Lower lobe of right lung (tissue), 2 donors: ENCODE measurements at regions not wholly inside any gene's neighbourhood (a gene's known extent, or its start where the extent isn't known, plus 50 kb on each side); places are given as distances from the start of the nearest gene placed in this dataset.

ENCODE experiments used
- ATAC-seq, 2 donors: fragments of 200-7000 bp; cut with Tn5 transposase; one replicate each; pipeline ENCODE4 v1.9.1; 2020 to 2022; ENCODE audit warnings: mild to moderate bottlenecking in 2 of 2, moderate library complexity in 2 of 2
- DNase-seq: peaks from one replicate; pipeline ENCODE4 v3.0.0-alpha.2; 2020
- H3K27ac ChIP-seq: fragments of 200-600 bp; one replicate; pipeline ENCODE4 v1.8.0; 2022
- H3K27me3 ChIP-seq: fragments of 200-600 bp; one replicate; pipeline ENCODE4 v1.8.0; 2022; ENCODE audit warnings: low read depth
- H3K36me3 ChIP-seq: fragments of 200-600 bp; one replicate; pipeline ENCODE4 v1.8.0; 2022; ENCODE audit warnings: mild to moderate bottlenecking
- H3K4me1 ChIP-seq: fragments of 200-600 bp; one replicate; pipeline ENCODE4 v1.8.0; 2022
- H3K4me3 ChIP-seq: fragments of 200-600 bp; one replicate; pipeline ENCODE4 v1.8.0; 2022; ENCODE audit warnings: mild to moderate bottlenecking
- H3K9me3 ChIP-seq: fragments of 200-600 bp; one replicate; pipeline ENCODE4 v1.8.0; 2022
- intact Hi-C: fragments of 100-400 bp; cut with DNase I; formaldehyde crosslinking; loops from one replicate; pipeline ENCODE4 v1.11.0; 2022
- TF ChIP-seq, protein P1 (sequence below): fragments of 200-600 bp; IDR thresholded peaks from one replicate; pipeline ENCODE4 v1.8.0; 2022; ENCODE audit warnings: antibody characterized with exemption, mild to moderate bottlenecking
- donor health status: DM: no; HTN: yes; CAD: no; lungs with severe emphysema.

- peak; percentile 89 to 93 for ATAC-seq
- peaks cover 49% of the 10 kb centered on the region for H3K27me3 ChIP-seq
Observed at GRCh38 chr2:16507655-16508489, 157.8 kb downstream of the CYRIA start.

GRCh38 chr2:16506366-16506765 is 159.3 kb downstream of the CYRIA start:
- Histone ChIP-seq H3K36me3 (no peaks in the 10 kb centered on the region), H3K4me3 (no peak overlapping the region), H3K9me3 (no peaks in the 10 kb centered on the region), H3K27me3 (peaks cover 41% of the 10 kb centered on the region), H3K27ac (no peak overlapping the region), H3K4me1 (peaks cover 4% of the 10 kb centered on the region)
- ATAC-seq (no peak), DNase-seq (no peak)
- intact Hi-C loops: no loop called here
- TF ChIP-seq, protein P1, sequence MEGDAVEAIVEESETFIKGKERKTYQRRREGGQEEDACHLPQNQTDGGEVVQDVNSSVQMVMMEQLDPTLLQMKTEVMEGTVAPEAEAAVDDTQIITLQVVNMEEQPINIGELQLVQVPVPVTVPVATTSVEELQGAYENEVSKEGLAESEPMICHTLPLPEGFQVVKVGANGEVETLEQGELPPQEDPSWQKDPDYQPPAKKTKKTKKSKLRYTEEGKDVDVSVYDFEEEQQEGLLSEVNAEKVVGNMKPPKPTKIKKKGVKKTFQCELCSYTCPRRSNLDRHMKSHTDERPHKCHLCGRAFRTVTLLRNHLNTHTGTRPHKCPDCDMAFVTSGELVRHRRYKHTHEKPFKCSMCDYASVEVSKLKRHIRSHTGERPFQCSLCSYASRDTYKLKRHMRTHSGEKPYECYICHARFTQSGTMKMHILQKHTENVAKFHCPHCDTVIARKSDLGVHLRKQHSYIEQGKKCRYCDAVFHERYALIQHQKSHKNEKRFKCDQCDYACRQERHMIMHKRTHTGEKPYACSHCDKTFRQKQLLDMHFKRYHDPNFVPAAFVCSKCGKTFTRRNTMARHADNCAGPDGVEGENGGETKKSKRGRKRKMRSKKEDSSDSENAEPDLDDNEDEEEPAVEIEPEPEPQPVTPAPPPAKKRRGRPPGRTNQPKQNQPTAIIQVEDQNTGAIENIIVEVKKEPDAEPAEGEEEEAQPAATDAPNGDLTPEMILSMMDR: no peak

More at GRCh38 chr2:16507655-16508489, 157.8 kb downstream of the CYRIA start:
- Histone ChIP-seq H3K4me1 (peaks cover 4% of the 10 kb centered on the region), H3K9me3 (no peaks in the 10 kb centered on the region), H3K27ac (no peak overlapping the region), H3K4me3 (peak overlapping the region; percentile 46), H3K36me3 (no peaks in the 10 kb centered on the region)
- intact Hi-C loops: no loop called here
- TF ChIP-seq, protein P1: peak; percentile 63
- peak; percentile 57 for DNase-seq

DNA sequence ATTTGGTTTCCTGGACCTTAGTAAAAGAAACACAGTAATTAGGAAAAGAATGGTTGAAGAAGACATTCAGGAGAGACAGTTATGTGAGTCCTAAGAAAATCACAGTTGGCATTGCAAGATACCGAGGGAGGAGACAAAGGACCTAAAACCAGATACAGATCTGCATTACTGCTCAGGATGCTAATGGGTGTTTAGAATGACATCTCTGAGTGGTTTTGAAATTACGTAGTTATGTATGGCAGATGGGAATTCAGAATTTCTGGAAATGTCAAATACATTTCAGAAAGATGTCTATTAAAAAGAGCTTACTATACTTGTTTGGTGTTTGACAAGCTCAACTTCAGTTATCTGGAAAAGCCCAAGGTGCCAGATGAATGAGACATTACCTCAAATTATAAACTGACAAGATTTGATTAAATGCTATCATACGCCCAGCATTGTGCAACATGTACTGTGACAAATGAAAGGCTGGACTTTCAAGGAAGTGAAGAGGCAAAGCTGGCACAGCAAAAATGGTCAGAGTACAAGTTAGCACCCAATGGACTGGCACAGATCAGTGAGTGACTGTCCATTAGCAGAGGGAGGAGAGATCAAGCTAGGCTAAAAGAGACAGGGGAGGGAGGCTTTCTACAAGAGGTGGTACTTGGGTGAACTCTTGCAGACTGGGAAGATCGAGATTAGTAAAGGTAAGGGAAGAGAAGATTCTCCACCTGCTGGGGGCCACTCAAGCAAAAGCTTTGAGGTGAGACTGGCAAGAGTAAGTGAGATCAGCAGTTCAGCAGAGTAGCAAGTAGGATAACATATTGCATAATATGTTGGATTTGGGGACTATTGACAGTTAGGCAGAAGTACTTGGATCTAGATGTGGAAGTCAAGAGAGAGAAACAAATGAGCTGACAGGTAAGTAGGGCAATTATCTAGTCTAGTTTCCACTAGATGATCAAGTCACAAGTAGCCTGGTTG is 168.9 kb downstream of the CYRIA start:
- DNase-seq (no peak), ATAC-seq (no peak)
- no peaks in the 10 kb centered on the region for H3K36me3 ChIP-seq
- H3K27ac ChIP-seq: no peak overlapping the region
- H3K4me1 ChIP-seq: no peaks in the 10 kb centered on the region
- no peaks in the 10 kb centered on the region for H3K9me3 ChIP-seq
- H3K4me3 ChIP-seq: no peak overlapping the region
- intact Hi-C loops: no loop called here
- no peaks in the 10 kb centered on the region for H3K27me3 ChIP-seq
- TF ChIP-seq, protein P1: no peak

DNA sequence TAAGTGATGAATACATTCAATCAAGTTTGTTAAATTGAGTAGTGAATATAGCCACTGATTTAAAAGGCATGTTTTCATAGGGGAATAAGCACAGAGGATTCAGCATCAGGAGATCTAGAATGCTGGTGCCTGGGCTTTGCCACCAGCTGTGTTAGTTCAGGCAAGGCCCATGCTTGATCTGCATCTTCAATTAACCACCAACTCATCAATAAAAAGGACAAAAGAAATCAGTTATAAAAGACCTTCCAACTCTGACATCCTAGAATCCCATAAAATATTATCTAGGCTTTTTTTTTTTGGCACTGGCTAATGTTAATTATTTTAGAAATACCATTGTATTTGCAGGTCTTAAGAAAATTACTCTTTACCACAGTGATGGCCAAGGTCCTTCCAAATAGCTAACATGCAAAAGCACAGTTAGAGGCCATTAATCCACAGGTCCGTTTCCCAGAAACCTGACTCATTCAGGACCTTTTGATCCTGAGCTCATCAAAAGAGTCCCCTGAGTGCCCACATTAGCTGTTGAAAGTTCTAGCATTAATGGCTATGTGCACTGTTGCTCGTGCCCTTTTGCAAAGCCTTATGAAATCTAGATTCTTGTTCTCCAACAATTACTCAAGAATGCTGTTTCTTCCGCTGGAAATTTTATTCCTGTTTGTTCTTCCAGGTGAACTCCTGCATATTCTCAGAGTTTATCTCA is 170.0 kb downstream of the CYRIA start:
- TF ChIP-seq, protein P1: no peak
- H3K9me3 ChIP-seq: no peaks in the 10 kb centered on the region
- ATAC-seq: no peak
- no peak for DNase-seq
- H3K27me3 ChIP-seq: peaks cover 8% of the 10 kb centered on the region
- no peaks in the 10 kb centered on the region for H3K36me3 ChIP-seq
- H3K4me3 ChIP-seq: no peak overlapping the region
- intact Hi-C loops: no loop called here
- no peaks in the 10 kb centered on the region for H3K4me1 ChIP-seq
- no peak overlapping the region for H3K27ac ChIP-seq
